B cell (primary cell): ENCODE measurements at regions not wholly inside any gene's neighbourhood (a gene's known extent, or its start where the extent isn't known, plus 50 kb on each side); places are given as distances from the start of the nearest gene placed in this dataset.

ENCODE experiments used
- CTCF ChIP-seq: fragments of 200-600 bp; IDR thresholded peaks from one replicate; pipeline ENCODE4 v1.8.0; 2022; ENCODE audit warnings: antibody characterized with exemption, mild to moderate bottlenecking
- EZH2 ChIP-seq: IDR thresholded peaks from 2 replicates; pipeline ENCODE4 v1.6.1; 2012; ENCODE audit warnings: borderline replicate concordance, low read depth, mild to moderate bottlenecking, moderate library complexity, low read length; ENCODE audit not compliant: insufficient read depth, poor library complexity, severe bottlenecking

- TF ChIP-seq EZH2 (no peak), CTCF (no peak)
Measured at GRCh38 chr9:15032860-15033259, 122.6 kb upstream of the FREM1 start.
